C4-2B (cell line): ENCODE measurements at regions not wholly inside any gene's neighbourhood (a gene's known extent, or its start where the extent isn't known, plus 50 kb on each side); places are given as distances from the start of the nearest gene placed in this dataset.

Experiments used
- ZFX ChIP-seq: fragments of 450-650 bp; IDR thresholded peaks from 2 replicates; pipeline ENCODE4 v1.6.1; 2017
- TF ChIP-seq, protein P1 (sequence below): fragments of 450-650 bp; conservative IDR thresholded peaks from 2 replicates; pipeline ENCODE4 v1.5.1; 2017; ENCODE audit warnings: mild to moderate bottlenecking

DNA sequence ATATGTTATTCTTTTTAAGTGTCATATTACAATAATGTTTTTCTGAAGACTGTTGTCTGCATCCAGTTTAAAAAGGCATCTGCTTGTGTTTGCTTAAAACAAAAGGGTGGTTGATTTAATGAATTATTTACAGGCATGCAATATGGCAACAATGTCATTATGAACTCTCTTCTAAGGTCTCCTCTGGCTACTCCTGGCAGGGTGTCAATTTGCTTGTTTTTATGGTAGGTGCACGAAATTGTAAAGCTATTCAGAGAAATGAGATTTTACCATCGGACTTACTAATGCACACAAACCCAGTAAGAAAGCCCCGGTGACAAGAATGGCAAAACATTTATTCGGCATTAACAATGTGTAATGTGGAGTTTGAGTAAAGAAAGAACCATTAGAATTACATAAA is 539.8 kb upstream of the ZNF608 start:
- TF ChIP-seq, protein P1, sequence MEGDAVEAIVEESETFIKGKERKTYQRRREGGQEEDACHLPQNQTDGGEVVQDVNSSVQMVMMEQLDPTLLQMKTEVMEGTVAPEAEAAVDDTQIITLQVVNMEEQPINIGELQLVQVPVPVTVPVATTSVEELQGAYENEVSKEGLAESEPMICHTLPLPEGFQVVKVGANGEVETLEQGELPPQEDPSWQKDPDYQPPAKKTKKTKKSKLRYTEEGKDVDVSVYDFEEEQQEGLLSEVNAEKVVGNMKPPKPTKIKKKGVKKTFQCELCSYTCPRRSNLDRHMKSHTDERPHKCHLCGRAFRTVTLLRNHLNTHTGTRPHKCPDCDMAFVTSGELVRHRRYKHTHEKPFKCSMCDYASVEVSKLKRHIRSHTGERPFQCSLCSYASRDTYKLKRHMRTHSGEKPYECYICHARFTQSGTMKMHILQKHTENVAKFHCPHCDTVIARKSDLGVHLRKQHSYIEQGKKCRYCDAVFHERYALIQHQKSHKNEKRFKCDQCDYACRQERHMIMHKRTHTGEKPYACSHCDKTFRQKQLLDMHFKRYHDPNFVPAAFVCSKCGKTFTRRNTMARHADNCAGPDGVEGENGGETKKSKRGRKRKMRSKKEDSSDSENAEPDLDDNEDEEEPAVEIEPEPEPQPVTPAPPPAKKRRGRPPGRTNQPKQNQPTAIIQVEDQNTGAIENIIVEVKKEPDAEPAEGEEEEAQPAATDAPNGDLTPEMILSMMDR: no peak
- TF ChIP-seq ZFX: no peak
